HepG2 (cell line): ENCODE measurements at regions not wholly inside any gene's neighbourhood (a gene's known extent, or its start where the extent isn't known, plus 50 kb on each side); places are given as distances from the start of the nearest gene placed in this dataset.

Source experiments
- ATAC-seq: fragments of 200-7000 bp; cut with Tn5 transposase; 3 replicates; pipeline ENCODE4 v1.9.1; 2020; ENCODE audit warnings: mild to moderate bottlenecking, moderate library complexity
- BruUV-seq: library from RNA; stranded (reverse); fragments of 400-500 nt; replicated peaks from 2 replicates; lab custom pipeline; 2021; lab: Mats Ljungman, UMichigan
- CTCF ChIA-PET: fragments of 300-600 bp; formaldehyde crosslinking; extraction: SDS; loops from one replicate; lab custom pipeline; 2021; ENCODE audit warnings: low total read pairs, inconsistent platforms, low intra/inter-chr PET ratio; lab: Yijun Ruan, JAX
- POLR2A ChIA-PET: fragments of 350-600 bp; sonication (Branson Sonifier 250); formaldehyde crosslinking; loops from one replicate; lab custom pipeline; 2020; ENCODE audit warnings: antibody characterized with exemption, inconsistent platforms; lab: Yijun Ruan, JAX
- DNase-seq: peaks from one replicate; pipeline ENCODE4 v3.0.0-alpha.2; 2015; ENCODE audit warnings: low spot score
- FAIRE-seq: peaks from 3 replicates; lab custom pipeline; 2011; peaks lifted over from hg19 to GRCh38; lab: Jason Lieb, UNC
- H2AFZ ChIP-seq: one replicate; pipeline ENCODE4 v1.6.1; 2011; ENCODE audit warnings: low read length, inconsistent platforms
- H3K27ac ChIP-seq: fragments of 300-600 bp; 3 replicates; pipeline ENCODE4 v1.8.0; 2011; ENCODE audit warnings: mixed run types, mild to moderate bottlenecking, mixed read lengths, low read length, inconsistent platforms; ENCODE audit not compliant: insufficient read depth; ENCODE audit errors: extremely low read length
- H3K27me3 ChIP-seq, 2 experiments: fragments of 200-600 bp in 1 of 2; 2 replicates in 1 of 2; 3 replicates in 1 of 2; pipeline versions ENCODE4 v1.6.0 to v1.8.0; 2011; ENCODE audit warnings: low read length in 2 of 2, mild to moderate bottlenecking in 2 of 2, moderate library complexity in 2 of 2, inconsistent platforms in 1 of 2; ENCODE audit not compliant: insufficient read depth in 2 of 2, control insufficient read depth in 1 of 2
- H3K36me3 ChIP-seq, 2 experiments: fragments of 200-600 bp in 1 of 2; replicated peaks in 1 of 2; 2 replicates in 1 of 2; 3 replicates in 1 of 2; pipeline versions ENCODE4 v1.5.1 to v1.8.0; 2011; ENCODE audit warnings: low read length in 2 of 2, inconsistent platforms in 1 of 2; ENCODE audit not compliant: insufficient read depth in 2 of 2, control insufficient read depth in 1 of 2
- H3K4me1 ChIP-seq: 2 replicates; pipeline ENCODE4 v1.5.1; 2012; ENCODE audit warnings: low read length, inconsistent platforms; ENCODE audit not compliant: insufficient read depth
- H3K4me2 ChIP-seq: 2 replicates; pipeline ENCODE4 v1.6.0; 2011; ENCODE audit warnings: low read depth, low read length, inconsistent platforms
- H3K4me3 ChIP-seq, 3 experiments: fragments of 200-600 bp in 1 of 3; sonication (generic), shearing (Covaris generic) in 1 of 3; replicated peaks in 1 of 3; 2 replicates each; pipeline ENCODE4 v1.5.1; 2011 to 2016; ENCODE audit warnings: low read length in 3 of 3, inconsistent platforms in 2 of 3, low read depth in 2 of 3, mild to moderate bottlenecking in 2 of 3, control low read depth in 1 of 3, mixed read lengths in 1 of 3; ENCODE audit not compliant: insufficient read depth in 1 of 3
- H3K79me2 ChIP-seq: one replicate; pipeline ENCODE4 v1.6.1; 2011; ENCODE audit warnings: low read length, inconsistent platforms; ENCODE audit not compliant: insufficient read depth
- H3K9ac ChIP-seq: 2 replicates; pipeline ENCODE4 v1.6.0; 2011; ENCODE audit warnings: mild to moderate bottlenecking, low read depth, low read length, inconsistent platforms; ENCODE audit not compliant: insufficient read depth
- H3K9me3 ChIP-seq: 2 replicates; pipeline ENCODE4 v1.5.1; 2012; ENCODE audit warnings: mild to moderate bottlenecking, low read length
- H4K20me1 ChIP-seq: 2 replicates; pipeline ENCODE4 v1.6.0; 2011; ENCODE audit warnings: inconsistent platforms, mild to moderate bottlenecking, low read length, moderate library complexity; ENCODE audit not compliant: insufficient read depth
- CTCF ChIP-seq: sonication (generic); formaldehyde crosslinking; IDR thresholded peaks from 2 replicates; pipeline ENCODE4 v1.5.0; 2020; ENCODE audit warnings: mild to moderate bottlenecking, missing genetic modification reagents, moderate library complexity
- RFXANK ChIP-seq: IDR thresholded peaks from 2 replicates; pipeline ENCODE4 v1.6.1; 2016
- SMC3 ChIP-seq: IDR thresholded peaks from 2 replicates; pipeline ENCODE4 v1.6.1; 2011; ENCODE audit warnings: low read length, improper control_type of control experiment
- STAG1 ChIP-seq: sonication (generic); formaldehyde crosslinking; IDR thresholded peaks from 2 replicates; pipeline ENCODE4 v1.4.0; 2020; ENCODE audit warnings: missing genetic modification reagents
- ZNF598 ChIP-seq: sonication (generic); formaldehyde crosslinking; IDR thresholded peaks from 2 replicates; pipeline ENCODE4 v1.5.1; 2020; ENCODE audit warnings: mild to moderate bottlenecking, missing genetic modification reagents, borderline replicate concordance
- ZNF761 ChIP-seq: sonication (generic); formaldehyde crosslinking; conservative IDR thresholded peaks from 2 replicates; pipeline ENCODE4 v1.4.0; 2020; ENCODE audit warnings: mild to moderate bottlenecking, missing genetic modification reagents
- WGBS: methylation state at CpG from one replicate; pipeline ENCODE4 v1.1.6; 2017; ENCODE audit warnings: low lambda C conversion rate; 5-methylcytosine and 5-hydroxymethylcytosine counted together
- in situ Hi-C: cut with HindIII; loops from 2 replicates; pipeline ENCODE4 v1.10.0; 2017; ENCODE audit warnings: low pct_unique_long_range_greater_than_20kb; ENCODE audit not compliant: extremely low pct_ligation_motif_present
- intact Hi-C: fragments of 100-400 bp; cut with micrococcal nuclease; formaldehyde crosslinking; loops from one replicate; pipeline ENCODE4 v1.10.0; 2022; ENCODE audit not compliant: unreplicated experiment

- ATAC-seq: peak; percentile 59; the same call in 2 of the 3 replicates
- intact Hi-C loops: loop anchor here (1.0 kb wide), 2 partner anchors 275 to 302 kb away; no protein-coding TSS in a partner anchor
Measured at GRCh38 chr7:37510043-37510634, 61.5 kb upstream of the ELMO1 start.

More at GRCh38 chr7:37510043-37510634, 61.5 kb upstream of the ELMO1 start:
- Histone ChIP-seq H3K4me3 (no peak overlapping the region), H4K20me1 (no peaks in the 10 kb centered on the region), H2AFZ (no peak overlapping the region), H3K27me3 (no peaks in the 10 kb centered on the region; a peak in 1 of 5 replicates)
- peak; percentile 4 for DNase-seq
- TF ChIP-seq CTCF (CRISPR knock-in tag) (peak; percentile 57), ZNF598 (no peak), ZNF761 (CRISPR knock-in tag) (no peak), STAG1 (peak; percentile 39; the same call in 1 of the 2 replicates), SMC3 (peak; percentile 59), RFXANK (CRISPR knock-in tag) (no peak)
- TF ChIP-seq, all 625 proteins: peak for 3
- BruUV-seq: no TSS peak
- POLR2A ChIA-PET: no interaction called here
- no peak for FAIRE-seq
- in situ Hi-C loops: loop anchor here (10.0 to 25.0 kb wide), 2 partner anchors 225 to 298 kb away; no protein-coding TSS in a partner anchor
- no peaks in the 10 kb centered on the region for H3K9me3 ChIP-seq
- no peaks in the 10 kb centered on the region for H3K36me3 ChIP-seq
- 35% methylated on average over 3 of the region's 3 CpGs for WGBS
- H3K79me2 ChIP-seq: no peaks in the 10 kb centered on the region
- H3K9ac ChIP-seq: no peak overlapping the region
- H3K27ac ChIP-seq: no peak overlapping the region
- H3K4me1 ChIP-seq: no peaks in the 10 kb centered on the region
- no peak overlapping the region for H3K4me2 ChIP-seq
- CTCF ChIA-PET: interaction anchor here (0.7 to 1.7 kb wide), 3 partner anchors 225 to 275 kb away, joined by 3 to 10 read pairs (median 3); no protein-coding TSS in a partner anchor
